ENCODE measurements at regions not wholly inside any gene's neighbourhood (a gene's known extent, or its start where the extent isn't known, plus 50 kb on each side); places are given as distances from the start of the nearest gene placed in this dataset.

- DNase-seq (ENCODE audit: low read depth in 3 of 3, low spot score in 1 of 3), result no peak
Measured at GRCh38 chr2:61722800-61723199, 131.1 kb downstream of the FAM161A start.

GRCh38 chr2:61722318-61722717 is 131.5 kb downstream of the FAM161A start:
- no peak for DNase-seq (ENCODE audit: low read depth in 3 of 3, low spot score in 1 of 3)

DNA sequence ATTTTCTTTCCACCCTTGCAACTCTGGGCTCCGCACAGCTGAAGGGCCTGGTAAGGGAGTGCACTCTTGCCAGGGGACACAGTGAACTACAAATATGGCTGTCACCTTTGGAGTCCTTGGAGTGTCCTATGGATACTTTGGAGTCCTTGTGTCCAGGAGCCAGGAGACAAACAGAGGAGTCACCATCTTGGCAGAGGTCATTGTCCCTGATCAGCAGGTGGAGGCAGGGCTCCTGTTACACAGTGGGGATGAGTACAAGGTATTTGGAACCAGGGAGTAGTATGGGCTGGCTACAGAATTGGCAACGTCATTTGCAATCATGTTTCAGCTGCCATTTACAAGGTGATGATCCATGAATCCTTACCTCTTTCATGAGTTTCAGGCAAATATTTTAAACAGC is 132.5 kb downstream of the FAM161A start:
- no peak for DNase-seq (ENCODE audit: low read depth in 3 of 3, low spot score in 1 of 3)

DNA sequence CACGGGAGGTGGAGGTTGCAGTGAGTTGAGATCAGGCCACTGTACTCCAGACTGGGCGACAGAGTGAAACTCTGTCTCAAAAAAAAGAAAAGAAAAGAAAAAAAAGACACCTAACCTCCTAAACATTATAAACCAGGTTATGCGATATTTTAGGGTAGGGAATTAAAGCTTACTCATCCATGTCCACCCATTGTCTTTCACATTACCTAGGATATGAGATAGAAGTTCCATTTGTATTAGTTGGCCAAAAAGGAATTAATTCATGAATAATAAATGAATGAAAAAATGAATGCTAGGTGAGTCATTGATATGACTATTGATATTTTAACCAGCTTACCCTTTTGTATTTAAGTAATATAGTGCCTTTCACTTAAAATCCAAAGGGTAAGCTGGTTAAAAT is 132.9 kb downstream of the FAM161A start:
- no peak for DNase-seq (ENCODE audit: low read depth in 3 of 3, low spot score in 1 of 3)

GRCh38 chr2:61718965-61719364 is 134.9 kb downstream of the FAM161A start:
- DNase-seq (ENCODE audit: low read depth in 3 of 3, low spot score in 1 of 3), result no peak

DNA sequence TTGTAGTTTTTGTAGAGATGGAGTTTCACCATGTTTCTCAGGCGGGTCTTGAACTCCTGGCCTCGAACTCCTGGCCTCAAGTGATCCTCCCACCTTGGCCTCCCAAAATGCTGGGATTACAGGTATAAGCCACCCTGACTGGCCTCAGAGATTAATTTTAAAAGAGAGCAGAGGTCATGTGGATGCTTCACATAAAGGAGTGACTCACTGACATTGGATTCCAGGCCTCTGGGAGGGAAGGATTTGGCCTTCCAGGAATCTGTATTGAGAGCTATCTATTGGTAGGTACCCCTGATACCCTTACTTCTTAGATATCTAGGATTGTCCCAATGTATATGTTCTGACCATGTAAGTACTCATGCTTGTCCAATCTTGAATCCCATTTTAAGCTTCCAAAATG is 138.4 kb downstream of the FAM161A start:
- no peak for DNase-seq (ENCODE audit: low read depth in 3 of 3, low spot score in 1 of 3)

- DNase-seq (ENCODE audit: low read depth in 3 of 3, low spot score in 1 of 3), result no peak
Measured at GRCh38 chr2:61714210-61714609, 139.7 kb downstream of the FAM161A start.

- DNase-seq (ENCODE audit: low read depth in 3 of 3, low spot score in 1 of 3), result no peak
Measured at GRCh38 chr2:61713457-61713856, 140.4 kb downstream of the FAM161A start.

DNA sequence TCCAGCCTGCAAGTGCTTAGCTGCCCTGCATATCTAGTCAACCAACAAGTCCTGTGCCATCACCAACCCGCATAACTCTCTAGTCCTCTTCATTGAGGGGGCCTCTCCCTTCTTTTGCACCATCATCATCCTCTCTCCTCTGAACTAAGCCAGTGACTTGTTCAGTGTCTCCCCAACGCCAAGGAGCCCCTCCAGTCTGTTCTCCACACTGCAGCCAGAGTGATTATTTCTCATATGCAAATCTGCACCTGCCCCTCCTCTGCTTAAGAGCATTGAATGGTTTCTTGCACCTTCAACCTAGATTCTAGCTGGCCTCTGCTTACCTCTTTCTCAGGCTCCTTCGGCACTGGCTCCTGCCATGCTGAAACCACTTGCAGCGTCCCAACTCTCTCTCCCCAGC is 141.8 kb downstream of the FAM161A start:
- no peak for DNase-seq (ENCODE audit: low read depth in 3 of 3, low spot score in 1 of 3)

- DNase-seq (ENCODE audit: low read depth in 3 of 3, low spot score in 1 of 3), result no peak
Measured at GRCh38 chr2:61710711-61711110, 143.1 kb downstream of the FAM161A start.

DNA sequence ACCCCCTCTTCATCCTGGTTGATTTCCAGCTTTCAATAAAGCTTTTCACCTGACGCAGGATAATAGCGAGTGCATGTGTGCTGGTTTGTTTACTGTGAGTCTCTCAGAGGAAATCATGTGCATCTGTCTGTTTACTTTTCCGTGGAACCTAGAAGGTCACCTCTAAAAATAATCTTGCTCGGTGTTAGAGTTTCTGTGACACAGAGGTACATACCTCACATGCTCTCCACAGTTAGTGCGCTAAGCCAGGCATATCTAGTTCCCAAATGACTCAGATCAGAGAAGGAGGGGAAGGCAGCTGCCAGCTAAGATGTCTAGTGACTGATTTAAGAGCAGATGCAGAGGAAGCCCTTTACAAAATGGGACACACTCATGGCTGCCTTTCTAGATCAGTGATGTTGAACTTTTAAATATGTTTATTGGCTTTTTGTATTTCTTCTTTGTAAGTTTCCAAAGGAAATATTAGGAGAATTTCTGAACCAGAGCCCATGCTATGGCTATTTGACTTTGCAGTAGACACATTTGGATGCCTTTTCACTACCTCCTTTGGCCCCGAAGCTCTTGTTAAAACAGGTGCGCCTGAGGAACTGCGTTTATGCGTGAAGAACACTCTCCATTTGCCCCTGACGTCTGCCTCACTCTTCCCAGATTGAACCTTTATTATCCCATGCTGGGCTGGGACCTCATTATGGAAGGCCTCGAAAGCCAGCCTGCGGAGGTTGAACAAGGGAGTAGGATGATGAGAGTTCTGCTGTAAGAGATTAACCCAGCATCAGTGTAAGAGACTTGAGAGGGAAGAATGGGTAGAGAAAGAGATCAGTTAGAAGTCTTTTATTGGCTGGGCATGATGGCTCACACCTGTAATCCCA is 145.6 kb downstream of the FAM161A start:
- no peak for DNase-seq (ENCODE audit: low read depth in 3 of 3, low spot score in 1 of 3)

GRCh38 chr2:61705625-61706024 is 148.2 kb downstream of the FAM161A start:
- DNase-seq (ENCODE audit: low read depth in 3 of 3, low spot score in 1 of 3), result no peak

- no peak for DNase-seq (ENCODE audit: low read depth in 3 of 3, low spot score in 1 of 3)
Measured at GRCh38 chr2:61704364-61704763, 149.5 kb downstream of the FAM161A start.

GRCh38 chr2:61702088-61702467 is 151.8 kb downstream of the FAM161A start:
- DNase-seq (ENCODE audit: low read depth in 3 of 3, low spot score in 1 of 3), result no peak

- no peak for DNase-seq (ENCODE audit: low read depth in 3 of 3, low spot score in 1 of 3)
Measured at GRCh38 chr2:61700464-61700863, 153.4 kb downstream of the FAM161A start.

DNA sequence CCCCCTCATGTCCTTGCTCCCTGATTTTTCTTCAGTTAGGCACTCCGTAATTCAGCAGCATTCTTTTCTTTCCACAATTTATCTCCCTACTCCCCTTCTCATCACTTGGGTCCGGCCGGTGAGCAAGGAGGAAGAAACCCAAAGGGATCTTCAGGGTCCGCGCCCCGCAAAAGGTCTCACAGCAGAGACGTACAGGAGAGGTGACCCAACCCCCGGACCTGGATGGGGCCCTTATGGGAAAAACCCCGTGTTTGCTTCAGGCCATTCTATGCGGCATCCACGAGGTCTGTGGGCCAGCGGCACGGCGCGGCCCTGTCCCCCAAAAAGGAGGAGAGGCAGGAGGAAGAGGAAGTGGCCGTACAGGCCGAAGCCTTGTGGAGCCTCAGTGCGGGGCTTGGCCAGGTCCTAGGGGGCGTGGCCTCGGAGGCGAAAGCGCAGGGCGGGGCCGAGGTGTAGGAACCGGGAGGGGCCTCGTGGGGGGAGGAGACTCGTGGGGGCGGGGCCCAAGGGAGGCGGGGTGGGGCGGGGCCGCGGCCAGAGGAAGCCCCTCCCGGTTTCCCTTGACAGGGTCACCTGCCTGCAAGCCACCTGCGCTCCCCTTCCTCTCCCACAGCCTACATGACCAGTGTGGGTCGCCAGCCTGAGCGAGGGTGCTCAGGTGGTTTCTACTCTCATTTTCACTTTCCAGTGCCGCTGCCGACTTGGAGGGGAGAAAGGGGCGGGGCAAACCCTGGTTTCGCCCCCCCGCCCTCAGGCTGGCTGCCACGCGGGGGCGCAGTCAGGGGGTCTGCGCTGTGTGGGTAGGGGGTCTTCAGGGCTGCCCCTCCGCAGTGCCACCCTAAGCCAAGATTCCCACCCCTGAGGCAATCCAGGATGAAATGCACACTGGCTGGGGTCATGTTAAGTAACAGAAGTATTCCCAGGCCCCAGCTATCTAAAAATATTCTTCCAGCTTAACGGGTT is 156.4 kb upstream of the XPO1 start:
- peak; percentile 57 to 78 (median 64) for DNase-seq (ENCODE audit: low read depth in 3 of 3, low spot score in 1 of 3)

DNA sequence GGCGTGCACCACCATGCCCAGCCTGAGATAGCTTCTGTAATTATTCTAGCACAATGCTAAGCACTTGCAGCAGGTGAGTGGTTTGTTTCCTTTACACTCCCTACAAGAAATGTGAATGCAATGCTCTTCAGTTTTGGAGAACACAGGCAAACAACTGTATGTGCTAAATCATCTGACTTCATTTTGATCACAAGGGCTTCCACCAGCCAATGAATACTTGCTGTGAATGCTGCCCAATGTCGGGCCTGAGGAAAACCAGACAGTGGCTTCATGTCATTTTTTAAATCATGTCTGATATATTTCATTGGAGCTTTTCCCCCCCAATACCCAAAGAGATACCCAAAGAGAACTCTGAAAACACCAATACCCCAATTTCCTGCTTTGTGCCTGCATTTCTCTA is 155.6 kb upstream of the XPO1 start:
- DNase-seq (ENCODE audit: low read depth in 3 of 3, low spot score in 1 of 3), result no peak

DNA sequence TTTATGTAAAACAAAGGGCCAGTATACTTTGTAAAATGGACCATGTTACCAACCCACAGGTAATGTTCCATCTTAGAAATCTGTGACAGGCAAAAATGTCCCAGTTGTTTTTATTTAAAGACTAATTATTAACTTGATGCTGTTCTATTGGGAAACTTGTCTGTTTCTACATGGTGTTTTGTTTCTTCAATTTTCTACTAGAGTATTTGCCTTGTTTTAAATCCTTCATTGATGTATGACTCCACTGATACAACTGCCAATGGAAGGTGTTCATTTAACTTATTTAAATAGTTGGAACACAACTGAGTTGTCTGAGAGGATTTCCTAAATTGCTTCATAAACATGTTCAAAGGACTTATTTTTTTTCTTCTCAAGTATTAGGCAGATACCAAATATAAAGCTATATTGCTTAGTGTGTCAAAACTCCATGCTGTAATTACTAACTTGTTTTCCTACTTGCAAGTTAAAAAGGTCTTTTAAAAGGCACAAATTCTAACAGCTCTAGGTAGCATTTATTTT is 152.0 kb upstream of the XPO1 start:
- DNase-seq (ENCODE audit: low read depth in 3 of 3, low spot score in 1 of 3), result no peak

DNA sequence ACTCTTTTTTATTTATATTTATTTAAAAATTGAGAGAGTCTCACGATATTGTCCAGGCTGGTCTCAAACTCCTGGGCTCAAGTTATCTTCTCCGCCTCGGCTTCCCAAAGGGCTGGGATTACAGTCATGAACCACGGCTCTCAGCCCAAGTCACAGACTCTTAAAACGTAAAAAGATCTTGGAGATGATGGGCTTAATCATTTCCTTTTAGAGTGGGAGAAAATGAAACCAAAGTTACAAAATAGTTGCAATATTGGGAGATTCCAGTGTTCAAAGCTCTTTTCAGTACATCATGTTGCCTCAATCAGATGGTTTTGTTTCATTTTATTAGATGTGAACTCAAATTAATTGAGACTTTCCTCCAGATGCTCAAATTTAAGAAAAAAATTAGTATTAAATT is 151.4 kb upstream of the XPO1 start:
- DNase-seq (ENCODE audit: low read depth in 3 of 3, low spot score in 1 of 3), result no peak

DNA sequence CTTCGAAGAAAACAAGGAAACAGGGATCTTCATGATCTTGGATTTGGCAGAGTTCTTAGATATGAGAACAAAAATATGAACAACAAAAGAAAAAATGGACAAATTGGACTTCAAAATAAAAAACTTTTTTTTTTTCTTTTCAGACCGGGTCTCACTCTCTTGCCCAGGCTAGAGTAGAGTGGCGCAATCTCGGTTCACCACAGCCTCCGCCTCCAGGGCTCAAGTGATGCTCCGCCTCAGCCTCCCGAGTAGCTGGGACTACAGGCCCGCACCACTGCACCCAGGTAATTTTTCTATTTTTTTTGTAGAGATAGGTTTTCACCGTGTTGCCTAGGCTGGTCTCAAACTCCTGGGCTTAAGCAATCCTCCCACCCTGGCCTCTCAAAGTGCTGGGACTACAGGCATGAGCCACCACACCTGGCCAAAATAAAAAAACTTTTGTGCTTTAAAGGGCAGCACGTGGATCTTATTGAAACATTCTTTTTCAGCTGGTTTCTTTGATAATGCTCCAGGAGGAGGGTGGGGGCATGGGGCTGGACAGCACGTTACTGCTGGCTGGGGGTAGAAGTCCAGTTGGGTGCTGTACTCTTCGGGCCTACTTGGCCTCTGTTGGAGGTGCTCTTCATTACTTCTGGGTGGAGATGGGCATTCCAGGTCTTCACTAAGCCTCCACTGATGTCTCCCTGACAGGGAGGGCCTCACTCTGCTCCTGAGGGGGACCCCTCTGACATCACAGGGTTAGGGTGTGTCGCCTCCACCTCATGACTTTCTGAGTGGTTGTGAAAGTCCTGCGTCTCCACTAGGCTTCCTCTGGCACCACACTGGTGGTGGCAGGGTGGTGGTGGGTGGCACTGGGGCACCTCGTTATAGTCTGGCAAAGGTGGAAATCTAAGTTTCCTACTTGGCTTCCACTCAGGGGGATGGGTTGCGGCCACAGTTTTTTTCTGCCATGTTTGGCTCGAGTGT is 150.5 kb upstream of the XPO1 start:
- no peak for DNase-seq (ENCODE audit: low read depth in 3 of 3, low spot score in 1 of 3)

- no peak for DNase-seq (ENCODE audit: low read depth in 3 of 3, low spot score in 1 of 3)
Measured at GRCh38 chr2:61679096-61679495, 140.9 kb upstream of the XPO1 start.
